ENCODE measurements at regions not wholly inside any gene's neighbourhood (a gene's known extent, or its start where the extent isn't known, plus 50 kb on each side); places are given as distances from the start of the nearest gene placed in this dataset.

DNA sequence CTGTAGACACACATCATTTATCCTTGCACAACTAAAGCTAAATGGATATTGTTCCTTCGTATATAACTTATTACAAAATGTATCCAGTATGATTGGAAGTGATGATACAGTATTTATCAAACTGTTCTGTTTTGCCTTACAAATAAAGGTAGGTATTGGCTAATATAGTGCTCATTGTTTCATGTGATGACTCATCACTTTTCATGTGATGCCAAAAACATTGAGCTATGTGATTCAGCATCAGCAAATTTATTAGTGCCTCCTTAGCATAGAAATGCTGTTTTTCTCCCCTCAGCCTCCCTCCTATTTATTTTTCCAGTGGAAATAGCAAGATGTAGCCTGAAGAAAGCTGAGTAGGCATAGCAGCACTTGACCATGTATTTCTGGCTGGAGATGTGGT lies 228.6 kb upstream of the LYPLAL1 start:
- TF ChIP-seq, protein P1, sequence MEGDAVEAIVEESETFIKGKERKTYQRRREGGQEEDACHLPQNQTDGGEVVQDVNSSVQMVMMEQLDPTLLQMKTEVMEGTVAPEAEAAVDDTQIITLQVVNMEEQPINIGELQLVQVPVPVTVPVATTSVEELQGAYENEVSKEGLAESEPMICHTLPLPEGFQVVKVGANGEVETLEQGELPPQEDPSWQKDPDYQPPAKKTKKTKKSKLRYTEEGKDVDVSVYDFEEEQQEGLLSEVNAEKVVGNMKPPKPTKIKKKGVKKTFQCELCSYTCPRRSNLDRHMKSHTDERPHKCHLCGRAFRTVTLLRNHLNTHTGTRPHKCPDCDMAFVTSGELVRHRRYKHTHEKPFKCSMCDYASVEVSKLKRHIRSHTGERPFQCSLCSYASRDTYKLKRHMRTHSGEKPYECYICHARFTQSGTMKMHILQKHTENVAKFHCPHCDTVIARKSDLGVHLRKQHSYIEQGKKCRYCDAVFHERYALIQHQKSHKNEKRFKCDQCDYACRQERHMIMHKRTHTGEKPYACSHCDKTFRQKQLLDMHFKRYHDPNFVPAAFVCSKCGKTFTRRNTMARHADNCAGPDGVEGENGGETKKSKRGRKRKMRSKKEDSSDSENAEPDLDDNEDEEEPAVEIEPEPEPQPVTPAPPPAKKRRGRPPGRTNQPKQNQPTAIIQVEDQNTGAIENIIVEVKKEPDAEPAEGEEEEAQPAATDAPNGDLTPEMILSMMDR (IDR thresholded peaks at IDR 0.05) = no peak
- H3K36me3 ChIP-seq = no peaks in the 10 kb centered on the region

DNA sequence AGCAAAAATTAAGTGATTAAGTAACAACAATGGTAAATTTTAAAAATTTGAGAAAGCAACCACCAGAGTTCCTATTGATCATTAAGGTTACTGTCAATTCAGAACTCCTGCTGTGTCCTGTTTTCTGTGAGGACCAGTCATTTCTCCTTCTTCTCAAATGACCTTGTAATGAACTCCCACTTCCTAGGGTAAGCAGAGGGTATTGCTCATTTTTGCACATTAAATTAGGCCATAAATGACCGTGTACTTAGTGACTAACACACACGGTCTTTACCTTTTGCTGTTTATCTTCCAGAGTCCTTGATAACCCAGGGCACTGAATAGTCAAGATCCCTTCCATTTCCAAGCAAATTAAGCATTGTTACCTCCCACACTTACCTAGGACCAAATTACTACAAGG lies 227.5 kb upstream of the LYPLAL1 start:
- H3K27me3 ChIP-seq = no peaks in the 10 kb centered on the region
- no peaks in the 10 kb centered on the region for H3K36me3 ChIP-seq
- DNase-seq (ENCODE audit: low spot score) = no peak
- no peak overlapping the region for H3K27ac ChIP-seq
- H3K9me3 ChIP-seq = no peaks in the 10 kb centered on the region
- no peaks in the 10 kb centered on the region for H3K4me1 ChIP-seq
- TF ChIP-seq, protein P1 (IDR thresholded peaks at IDR 0.05) = no peak
- H3K4me3 ChIP-seq = no peak overlapping the region

More for the DNA sequence above, 228.6 kb upstream of the LYPLAL1 start:
- Histone ChIP-seq H3K27me3 (no peaks in the 10 kb centered on the region), H3K4me1 (no peaks in the 10 kb centered on the region), H3K9me3 (no peaks in the 10 kb centered on the region), H3K27ac (no peak overlapping the region), H3K4me3 (no peak overlapping the region)
- DNase-seq (ENCODE audit: low spot score) = no peak

DNA sequence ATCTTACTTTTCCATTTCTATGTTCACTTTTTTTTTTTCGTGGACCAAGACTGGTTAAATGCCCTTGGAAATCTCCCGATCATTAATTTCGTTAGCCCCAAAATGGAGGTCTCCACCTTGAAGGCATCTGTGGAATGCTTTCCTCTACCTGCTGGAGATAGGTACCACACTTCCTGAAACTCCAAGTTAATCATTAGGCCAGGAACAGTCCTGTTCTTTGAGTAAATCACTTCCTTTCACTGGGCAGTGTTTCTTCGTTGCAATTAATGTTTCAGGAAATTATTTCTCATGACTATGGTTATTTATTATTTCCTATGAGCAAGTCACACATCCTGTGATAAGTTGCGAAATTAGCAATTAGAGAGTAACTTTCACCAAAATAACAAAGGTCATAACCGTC lies 225.2 kb upstream of the LYPLAL1 start:
- H3K4me1 ChIP-seq = no peaks in the 10 kb centered on the region
- H3K36me3 ChIP-seq = no peaks in the 10 kb centered on the region
- H3K27me3 ChIP-seq = no peaks in the 10 kb centered on the region
- H3K4me3 ChIP-seq = no peak overlapping the region
- H3K9me3 ChIP-seq = no peaks in the 10 kb centered on the region
- DNase-seq (ENCODE audit: low spot score) = no peak
- TF ChIP-seq, protein P1 (IDR thresholded peaks at IDR 0.05) = no peak
- no peak overlapping the region for H3K27ac ChIP-seq

DNA sequence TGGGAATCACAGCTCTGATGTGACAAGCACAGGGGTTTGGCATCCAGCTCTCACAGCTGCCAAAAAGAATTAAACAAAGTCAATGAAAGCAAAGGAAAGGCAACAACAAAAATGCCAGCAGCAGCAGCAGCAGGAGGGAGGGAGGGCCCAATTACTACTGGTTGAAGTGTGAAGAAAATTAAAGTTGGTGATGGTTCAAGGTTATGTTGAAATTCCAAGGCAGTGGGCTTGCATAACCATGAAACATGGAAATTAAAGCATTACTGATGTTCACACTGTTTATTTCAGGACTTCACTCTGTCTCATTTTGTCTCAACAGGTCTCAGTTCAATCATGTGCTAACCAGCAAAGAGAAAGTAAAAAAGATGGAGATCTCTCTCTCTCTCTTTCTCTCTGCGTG lies 220.3 kb upstream of the LYPLAL1 start:
- Histone ChIP-seq H3K9me3 (no peaks in the 10 kb centered on the region), H3K4me1 (no peaks in the 10 kb centered on the region), H3K36me3 (no peaks in the 10 kb centered on the region), H3K27ac (no peak overlapping the region), H3K4me3 (no peak overlapping the region), H3K27me3 (no peaks in the 10 kb centered on the region)
- DNase-seq (ENCODE audit: low spot score) = no peak
- TF ChIP-seq, protein P1 (IDR thresholded peaks at IDR 0.05) = no peak

DNA sequence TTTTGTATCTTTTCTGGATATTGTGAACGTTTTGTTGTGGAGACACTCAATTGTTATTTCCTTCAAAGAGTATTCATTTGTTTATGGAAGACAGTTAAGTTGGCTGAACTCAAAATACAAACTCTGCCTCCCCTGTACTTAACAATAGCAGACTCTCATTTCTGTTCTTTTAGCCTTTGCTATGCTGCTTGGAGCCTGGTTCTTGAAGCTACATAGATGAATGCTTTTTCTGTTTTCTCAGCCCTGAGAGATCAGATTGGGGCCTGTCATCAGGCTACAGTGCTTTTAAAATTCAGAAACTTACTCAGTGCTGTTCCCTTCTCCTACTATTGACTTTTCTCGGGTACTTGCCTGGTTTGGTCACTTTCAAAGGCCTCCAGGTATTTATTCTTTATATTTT lies 215.7 kb upstream of the LYPLAL1 start:
- no peak for DNase-seq (ENCODE audit: low spot score)
- H3K9me3 ChIP-seq = no peaks in the 10 kb centered on the region
- TF ChIP-seq, protein P1 (IDR thresholded peaks at IDR 0.05) = no peak
- no peak overlapping the region for H3K27ac ChIP-seq
- no peaks in the 10 kb centered on the region for H3K36me3 ChIP-seq
- H3K27me3 ChIP-seq = no peaks in the 10 kb centered on the region
- H3K4me1 ChIP-seq = no peaks in the 10 kb centered on the region
- no peak overlapping the region for H3K4me3 ChIP-seq

DNA sequence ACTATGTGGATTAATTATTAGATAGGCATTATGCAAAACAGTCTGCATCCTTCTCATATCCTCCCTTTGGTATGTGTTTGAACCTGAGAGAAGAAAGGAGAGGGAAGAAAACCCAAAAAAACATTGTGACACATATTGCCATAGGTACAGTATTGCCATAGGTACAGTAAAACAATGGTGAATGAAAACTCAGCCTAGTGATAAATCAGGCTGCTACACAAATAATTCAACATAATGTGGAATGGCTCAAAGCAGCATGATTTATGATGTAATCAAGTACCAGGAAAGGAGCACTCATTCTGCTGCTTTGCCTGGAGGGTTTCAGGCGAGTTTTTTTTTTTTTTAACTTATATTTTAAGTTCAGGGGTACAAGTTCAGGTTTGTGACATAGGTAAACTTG lies 213.9 kb upstream of the LYPLAL1 start:
- DNase-seq (ENCODE audit: low spot score) = no peak
- Histone ChIP-seq H3K27ac (no peak overlapping the region), H3K4me1 (no peaks in the 10 kb centered on the region), H3K9me3 (no peaks in the 10 kb centered on the region), H3K36me3 (no peaks in the 10 kb centered on the region), H3K27me3 (no peaks in the 10 kb centered on the region), H3K4me3 (no peak overlapping the region)
- TF ChIP-seq, protein P1 (IDR thresholded peaks at IDR 0.05) = no peak
